CD4-positive, alpha-beta T cell treated with Interleukin-4 for 1 hour (primary cell): ENCODE measurements at regions not wholly inside any gene's neighbourhood (a gene's known extent, or its start where the extent isn't known, plus 50 kb on each side); places are given as distances from the start of the nearest gene placed in this dataset.

Experiments
- DNase-seq, 2 donors: peaks; one replicate each; pipeline ENCODE4 v3.0.0-alpha.2; 2020 to 2022

GRCh38 chr12:60043236-60043635 is 447.4 kb downstream of the SLC16A7 start:
- DNase-seq = no peak

- no peak for DNase-seq
These were observed 456.7 kb downstream of the SLC16A7 start for GRCh38 chr12:60052483-60052882.

GRCh38 chr12:60059180-60059579 is 463.4 kb downstream of the SLC16A7 start:
- DNase-seq = no peak

- DNase-seq = no peak
These were observed 470.8 kb downstream of the SLC16A7 start for GRCh38 chr12:60066655-60067054.

GRCh38 chr12:60070552-60070951 is 474.7 kb downstream of the SLC16A7 start:
- DNase-seq = no peak

- no peak for DNase-seq
These were observed 475.9 kb downstream of the SLC16A7 start for GRCh38 chr12:60071759-60072191.

GRCh38 chr12:60072911-60073310 is 477.1 kb downstream of the SLC16A7 start:
- DNase-seq = no peak

DNA sequence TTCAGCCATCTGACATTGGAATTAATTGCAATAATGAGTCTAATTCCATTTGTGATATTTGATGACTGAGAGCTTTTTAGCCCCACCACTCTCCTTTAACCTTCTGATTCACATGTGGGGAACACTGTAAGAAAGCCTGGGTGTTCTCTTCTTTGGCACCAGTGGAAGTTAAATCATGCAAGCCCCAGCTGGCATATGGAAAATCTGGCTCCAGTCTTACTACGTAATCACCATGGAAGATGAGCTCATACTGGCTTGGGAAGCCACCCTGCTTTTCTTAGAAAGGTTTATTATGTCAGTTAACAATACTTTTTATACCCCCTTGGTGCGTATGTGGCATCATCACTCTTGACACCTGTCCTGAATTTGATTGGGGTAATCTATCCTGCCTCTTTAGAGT is 479.3 kb downstream of the SLC16A7 start:
- DNase-seq = no peak

GRCh38 chr12:60078026-60078425 is 482.2 kb downstream of the SLC16A7 start:
- no peak for DNase-seq

DNA sequence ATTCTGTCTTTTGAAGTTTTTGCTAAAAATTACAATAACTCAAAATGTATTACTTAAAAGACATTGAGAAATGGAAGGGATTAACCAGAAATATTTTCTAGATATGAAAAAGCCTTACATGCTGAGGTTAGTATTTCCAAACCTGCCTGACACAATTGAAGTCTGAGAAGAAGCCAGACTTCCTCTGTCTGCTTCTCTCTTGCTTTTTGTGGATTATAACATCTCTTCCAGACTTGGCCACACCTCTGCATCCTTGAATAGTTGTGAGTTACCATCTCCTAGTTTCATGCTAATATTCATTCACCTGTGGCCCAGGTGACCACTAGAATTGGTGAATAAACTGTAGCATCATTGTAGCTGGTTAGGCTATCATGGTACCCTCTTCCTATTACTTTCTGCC is 497.6 kb downstream of the SLC16A7 start:
- no peak for DNase-seq

GRCh38 chr12:60094436-60094835 is 498.6 kb downstream of the SLC16A7 start:
- no peak for DNase-seq

GRCh38 chr12:60096727-60097126 is 500.9 kb downstream of the SLC16A7 start:
- DNase-seq = no peak

DNA sequence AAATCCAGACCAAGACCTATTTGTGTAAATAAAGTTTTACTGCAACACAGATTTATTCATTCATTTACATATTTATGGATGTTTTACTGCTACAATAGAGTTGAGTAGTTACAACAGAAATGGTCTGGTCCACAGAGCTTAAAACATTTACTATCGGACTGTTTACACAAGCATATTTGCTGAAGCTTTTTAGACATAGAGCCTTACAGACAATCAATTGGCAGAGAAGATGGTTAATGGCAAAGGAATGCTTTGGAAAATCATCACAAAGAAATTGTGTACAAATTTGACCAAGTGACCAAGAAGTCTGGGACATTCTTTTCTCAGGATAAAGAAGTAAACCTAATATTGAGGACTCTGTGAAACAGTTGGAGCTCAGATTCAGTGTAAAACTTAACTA is 504.3 kb downstream of the SLC16A7 start:
- DNase-seq = no peak

- no peak for DNase-seq
These were observed 505.0 kb downstream of the SLC16A7 start for GRCh38 chr12:60100852-60101251.

GRCh38 chr12:60101715-60102114 is 505.9 kb downstream of the SLC16A7 start:
- no peak for DNase-seq

- DNase-seq = no peak
These were observed 510.4 kb downstream of the SLC16A7 start for GRCh38 chr12:60106214-60106613.

DNA sequence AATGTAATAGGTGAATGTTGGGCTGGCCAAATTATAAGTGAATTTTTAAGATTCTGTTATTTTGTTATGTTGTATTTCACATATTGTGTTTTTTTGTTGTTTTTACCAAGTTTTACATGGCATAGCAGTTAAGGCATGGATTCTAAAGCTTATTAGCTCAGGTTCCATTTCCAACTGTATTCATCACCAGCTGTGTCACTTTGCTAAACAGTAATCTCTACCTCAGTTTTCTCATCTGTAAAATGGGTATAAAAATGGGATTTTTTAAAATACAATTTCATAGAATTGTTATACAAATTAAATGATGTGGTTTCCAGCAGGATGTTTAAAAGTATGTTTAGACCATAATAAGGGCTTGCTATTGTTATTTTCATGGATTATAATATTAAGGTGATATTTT is 512.2 kb downstream of the SLC16A7 start:
- no peak for DNase-seq

DNA sequence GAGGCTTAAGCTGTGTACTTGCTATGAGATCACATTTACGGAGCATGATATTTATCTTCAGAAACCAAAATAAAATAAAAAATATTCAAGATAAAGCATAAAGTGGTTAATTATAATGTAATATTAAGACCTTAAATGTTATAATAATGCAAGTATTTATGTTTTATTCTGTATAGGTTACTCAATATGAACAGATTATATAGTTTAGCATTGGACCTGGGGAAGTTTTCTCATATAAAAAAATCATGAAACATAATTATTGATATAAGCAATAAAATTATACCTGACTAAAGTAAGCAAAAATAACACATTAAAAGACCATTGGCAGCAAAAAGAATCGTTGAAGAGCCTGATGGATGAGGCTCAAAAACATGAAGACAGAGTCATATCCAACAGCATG is 516.2 kb downstream of the SLC16A7 start:
- no peak for DNase-seq

DNA sequence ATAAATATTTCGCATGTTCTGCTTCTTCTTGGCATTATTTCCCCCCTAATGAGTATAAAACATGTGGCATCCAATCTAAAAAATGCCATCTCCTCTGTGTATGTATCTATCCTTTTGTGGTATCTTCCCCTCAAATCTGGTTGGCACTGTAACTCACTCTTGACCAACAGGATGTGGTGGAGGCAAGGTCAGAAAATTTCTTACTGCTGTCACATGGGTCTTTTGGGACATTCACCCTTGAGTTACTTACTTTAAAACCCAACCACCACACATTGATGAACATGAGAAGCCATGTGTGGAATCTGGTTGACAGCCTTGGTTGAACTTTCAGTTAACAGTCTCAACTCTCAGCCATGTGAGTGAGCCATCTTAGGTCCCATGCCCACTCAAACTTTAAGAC is 516.9 kb downstream of the SLC16A7 start:
- DNase-seq = no peak

- DNase-seq = no peak
These were observed 518.3 kb downstream of the SLC16A7 start for GRCh38 chr12:60114169-60114568.

DNA sequence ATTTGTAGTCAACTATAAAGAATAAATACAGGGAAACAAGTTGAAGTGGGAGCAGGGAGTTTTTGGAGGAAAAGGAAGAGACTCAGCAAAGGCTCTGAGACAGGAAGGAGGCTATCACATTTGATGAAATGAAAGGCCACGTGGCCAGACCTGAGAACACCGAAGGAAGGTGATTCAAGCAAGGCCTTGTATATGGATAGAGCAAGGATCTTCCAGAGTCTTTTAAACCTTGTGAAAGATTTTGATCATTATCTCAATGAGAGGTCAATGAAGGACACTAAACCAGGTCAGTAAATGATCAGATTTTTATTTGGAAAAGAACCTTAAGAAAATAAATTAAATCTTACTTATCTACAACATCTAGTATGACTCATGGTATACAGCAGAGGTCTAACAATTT is 523.5 kb downstream of the SLC16A7 start:
- no peak for DNase-seq

GRCh38 chr12:60120199-60120598 is 524.4 kb downstream of the SLC16A7 start:
- no peak for DNase-seq

GRCh38 chr12:60123557-60123956 is 527.7 kb downstream of the SLC16A7 start:
- DNase-seq = no peak

- DNase-seq = no peak
These were observed 541.7 kb downstream of the SLC16A7 start for GRCh38 chr12:60137513-60137912.

- no peak for DNase-seq
These were observed 542.7 kb downstream of the SLC16A7 start for GRCh38 chr12:60138526-60138925.

- DNase-seq = no peak
These were observed 548.6 kb downstream of the SLC16A7 start for GRCh38 chr12:60144395-60144794.
